Fibroblast of mammary gland (primary cell): ENCODE measurements at regions not wholly inside any gene's neighbourhood (a gene's known extent, or its start where the extent isn't known, plus 50 kb on each side); places are given as distances from the start of the nearest gene placed in this dataset.

Experiments used
- DNase-seq: peaks from one replicate; pipeline ENCODE4 v3.0.0-alpha.2; 2010; ENCODE audit warnings: low read depth
- H3K4me3 ChIP-seq: 2 replicates; pipeline ENCODE4 v1.5.1; 2011; ENCODE audit warnings: low read depth, mild to moderate bottlenecking, low read length, moderate library complexity; ENCODE audit not compliant: control insufficient read depth
- CTCF ChIP-seq: conservative IDR thresholded peaks from 2 replicates; pipeline ENCODE4 v1.5.1; 2011; ENCODE audit warnings: low read depth, low read length, inconsistent platforms; ENCODE audit not compliant: control insufficient read depth, insufficient read depth

- H3K4me3 ChIP-seq = no peak overlapping the region
- no peak for TF ChIP-seq CTCF
- DNase-seq = peak; percentile 79
Measured at GRCh38 chr4:186900232-186900900, 176.7 kb upstream of the FAT1 start.

GRCh38 chr4:186900984-186901383 lies 177.3 kb upstream of the FAT1 start:
- no peak overlapping the region for H3K4me3 ChIP-seq
- TF ChIP-seq CTCF = no peak

GRCh38 chr4:186901850-186902249 lies 178.2 kb upstream of the FAT1 start:
- DNase-seq = no peak
- no peak for TF ChIP-seq CTCF
- no peak overlapping the region for H3K4me3 ChIP-seq

More at GRCh38 chr4:186900984-186901383, 177.3 kb upstream of the FAT1 start:
- DNase-seq = no peak

GRCh38 chr4:186902361-186902760 lies 178.7 kb upstream of the FAT1 start:
- H3K4me3 ChIP-seq = no peak overlapping the region
- no peak for DNase-seq
- no peak for TF ChIP-seq CTCF

- DNase-seq = peak; percentile 92
- H3K4me3 ChIP-seq = no peak overlapping the region
- no peak for TF ChIP-seq CTCF
Measured at GRCh38 chr4:186904101-186904500, 180.4 kb upstream of the FAT1 start.

- TF ChIP-seq CTCF = no peak
- H3K4me3 ChIP-seq = no peak overlapping the region
- DNase-seq = no peak
Measured at GRCh38 chr4:186906722-186907121, 183.1 kb upstream of the FAT1 start.

GRCh38 chr4:186910385-186910784 lies 186.7 kb upstream of the FAT1 start:
- DNase-seq = no peak
- TF ChIP-seq CTCF = no peak
- no peak overlapping the region for H3K4me3 ChIP-seq
